Keratinocyte (primary cell): ENCODE measurements at regions not wholly inside any gene's neighbourhood (a gene's known extent, or its start where the extent isn't known, plus 50 kb on each side); places are given as distances from the start of the nearest gene placed in this dataset.

Experiments used
- CTCF ChIP-seq, 3 experiments: IDR thresholded peaks in 1 of 3; conservative IDR thresholded peaks in 1 of 3; optimal IDR thresholded peaks in 1 of 3; 2 replicates in 2 of 3; 3 replicates in 1 of 3; pipeline versions ENCODE3 to v1.5.1; 2011; ENCODE audit warnings: low read length in 3 of 3, mild to moderate bottlenecking in 3 of 3, moderate library complexity in 2 of 3, control low read depth in 1 of 3, inconsistent platforms in 1 of 3; ENCODE audit not compliant: insufficient read depth in 2 of 3; ENCODE audit errors: extremely low read depth in 1 of 3
- EZH2 ChIP-seq: IDR thresholded peaks from one replicate; pipeline ENCODE4 v1.6.1; 2012; ENCODE audit warnings: inconsistent platforms, mild to moderate bottlenecking, low read length, moderate library complexity

GRCh38 chr19:30754162-30754561 is 382.0 kb downstream of the ZNF536 start:
- TF ChIP-seq EZH2 (no peak), CTCF (optimal IDR thresholded peaks at IDR 0.05 in 1 of 3, IDR thresholded peaks at IDR 0.05 in 1 of 3, conservative IDR thresholded peaks at IDR 0.05 in 1 of 3; ENCODE audit: extremely low read depth in 1 of 3, insufficient read depth in 2 of 3, low read length in 3 of 3) (no peak)
